Stimulated activated CD8-positive, alpha-beta memory T cell treated with anti-CD3 and anti-CD28 coated beads, Interleukin-7, amount 100 ng/mL, for 4 hours (primary cell): ENCODE measurements at regions not wholly inside any gene's neighbourhood (a gene's known extent, or its start where the extent isn't known, plus 50 kb on each side); places are given as distances from the start of the nearest gene placed in this dataset.
"Not testable (repeated sequence)": the region's sequence is repeated elsewhere in the genome, so short reads cannot be mapped to it uniquely, and the experiment has no call there.

ENCODE experiments used
- DNase-seq, 2 donors: peaks; one replicate each; pipeline ENCODE4 v3.0.0-alpha.2; 2020; ENCODE audit warnings: low read depth in 2 of 2

DNA sequence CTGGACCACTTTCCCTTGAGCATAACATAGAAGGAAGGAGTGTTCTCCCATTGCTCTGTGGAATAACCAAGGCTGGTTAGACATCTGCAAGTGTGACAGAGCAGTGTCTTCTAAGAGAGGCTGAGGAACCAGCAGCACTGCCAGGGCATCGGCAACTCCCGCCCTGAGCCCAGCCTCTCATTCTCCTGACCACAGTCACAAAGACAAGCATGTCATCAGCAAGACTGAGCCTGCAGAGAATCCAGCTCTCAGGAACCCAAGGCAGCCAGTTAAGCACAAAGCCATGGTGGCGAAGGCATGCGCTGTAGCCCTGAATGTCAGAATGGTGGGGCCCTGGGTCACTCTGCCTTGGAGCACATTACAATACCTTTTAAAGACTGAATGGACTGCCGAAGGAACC, 253.9 kb downstream of the AGTPBP1 start:
- DNase-seq = no peak

DNA sequence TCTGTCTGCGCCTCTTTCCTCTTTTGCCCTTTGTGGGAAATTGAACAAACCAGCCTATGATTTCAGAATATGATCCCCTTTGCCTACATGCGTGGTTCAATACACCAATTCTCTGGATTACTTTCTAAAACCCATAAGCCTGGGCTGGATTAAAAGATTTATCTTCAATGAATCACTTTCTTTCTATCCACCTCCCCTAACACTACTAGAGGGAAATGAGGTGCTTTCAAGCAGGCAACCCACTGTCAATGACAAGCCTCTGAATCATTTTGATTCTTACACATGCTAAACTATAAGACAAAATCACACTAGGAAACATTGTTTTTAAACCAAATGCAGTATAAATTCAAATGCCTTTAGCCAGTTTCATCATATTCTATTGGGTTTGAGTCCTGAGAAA, 257.5 kb downstream of the AGTPBP1 start:
- no peak for DNase-seq

DNA sequence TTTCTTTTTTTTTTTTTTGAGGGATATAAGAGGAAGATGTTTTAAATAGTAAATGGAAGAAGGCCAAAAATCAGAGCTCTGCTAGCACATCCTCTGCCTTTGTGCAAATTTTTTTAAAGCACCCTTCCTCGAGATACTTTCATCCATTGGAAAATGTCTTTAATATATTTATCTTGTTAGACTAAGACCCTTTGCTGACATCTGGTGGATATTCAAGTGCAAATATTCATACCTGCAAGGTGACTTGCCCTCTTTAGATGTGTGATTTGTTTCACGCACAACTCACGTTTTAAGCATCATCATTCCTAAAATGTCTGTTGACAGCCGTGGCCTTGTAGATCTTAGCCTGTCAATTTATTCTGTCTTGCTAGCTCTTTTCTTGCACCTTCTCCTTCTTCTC, 258.5 kb downstream of the AGTPBP1 start:
- no peak for DNase-seq

DNA sequence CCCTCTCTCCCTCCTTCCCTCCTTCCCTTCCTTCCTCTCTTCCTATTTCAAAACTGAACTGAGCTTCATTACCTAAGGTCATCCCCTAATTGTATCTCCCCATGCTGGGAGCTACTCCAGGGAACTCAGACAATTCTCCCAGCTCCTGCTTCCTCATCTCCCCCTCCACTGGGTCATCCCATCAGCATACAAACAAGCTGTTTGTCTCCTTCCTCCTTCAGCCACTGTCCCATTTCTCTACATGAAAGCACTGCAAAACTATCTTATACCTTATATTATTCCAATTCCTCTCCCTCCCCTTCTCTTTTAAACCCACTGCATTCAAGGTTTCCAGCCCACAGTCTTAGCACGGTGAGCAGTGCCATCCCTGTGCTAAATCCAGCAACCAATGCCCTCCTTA, 262.4 kb downstream of the AGTPBP1 start:
- no peak for DNase-seq

DNA sequence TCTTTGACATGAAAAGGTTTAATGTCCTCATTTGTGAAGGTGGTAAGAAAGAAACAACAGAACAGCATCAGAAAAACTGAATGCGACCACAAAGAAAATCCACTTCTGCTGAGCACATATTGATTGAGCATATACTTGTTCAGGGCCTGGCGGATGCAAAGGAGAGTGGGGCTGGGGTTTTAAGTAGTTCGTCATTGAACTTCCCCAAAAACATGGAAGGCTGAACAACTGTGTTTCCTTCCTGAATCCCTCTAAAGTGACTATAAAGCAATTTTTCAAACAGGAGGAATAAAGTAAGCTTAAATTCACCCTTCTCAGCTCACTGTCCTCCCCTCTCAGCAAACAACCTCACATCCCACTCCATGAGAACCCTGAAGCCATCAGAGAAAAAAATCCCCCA, 262.9 kb downstream of the AGTPBP1 start:
- no peak for DNase-seq

DNA sequence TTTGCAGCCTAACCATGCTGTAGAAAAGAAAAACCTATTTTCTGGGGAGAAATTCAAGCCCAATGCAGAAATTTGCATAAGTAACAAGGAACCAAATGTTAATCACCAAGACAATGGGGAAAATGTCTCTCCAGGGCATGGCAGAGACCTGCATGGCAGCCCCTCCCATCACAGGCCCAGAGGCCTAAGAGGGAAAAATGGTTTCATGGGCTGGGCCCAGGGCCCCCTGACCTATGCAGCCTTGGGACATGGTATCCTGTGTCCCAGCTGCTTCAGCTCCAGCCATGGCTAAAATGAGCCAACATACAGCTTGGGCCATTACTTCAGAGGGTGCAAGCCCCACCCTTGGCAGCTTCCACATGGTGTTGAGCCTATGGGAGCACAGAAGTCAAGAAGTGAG, 266.9 kb downstream of the AGTPBP1 start:
- DNase-seq = not testable (repeated sequence)

DNA sequence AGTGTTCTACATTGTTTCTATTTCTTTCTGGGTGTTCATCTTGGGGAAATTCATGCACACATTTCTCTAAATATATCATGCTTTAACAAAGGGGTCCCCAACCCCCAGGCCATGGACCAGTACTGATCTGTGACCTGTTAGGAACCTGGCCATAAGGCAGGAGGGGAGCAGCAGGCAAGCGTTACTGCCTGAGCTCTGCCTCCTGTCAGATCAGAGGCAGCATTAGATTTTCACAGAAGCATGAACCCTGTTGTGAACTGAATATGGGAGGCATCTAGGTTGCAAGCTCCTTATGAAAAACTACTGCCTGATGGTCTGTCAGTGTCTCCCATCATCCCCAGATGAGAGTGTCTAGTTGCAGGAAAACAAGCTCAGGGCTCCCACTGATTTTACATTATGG, 270.0 kb downstream of the AGTPBP1 start:
- DNase-seq = no peak

DNA sequence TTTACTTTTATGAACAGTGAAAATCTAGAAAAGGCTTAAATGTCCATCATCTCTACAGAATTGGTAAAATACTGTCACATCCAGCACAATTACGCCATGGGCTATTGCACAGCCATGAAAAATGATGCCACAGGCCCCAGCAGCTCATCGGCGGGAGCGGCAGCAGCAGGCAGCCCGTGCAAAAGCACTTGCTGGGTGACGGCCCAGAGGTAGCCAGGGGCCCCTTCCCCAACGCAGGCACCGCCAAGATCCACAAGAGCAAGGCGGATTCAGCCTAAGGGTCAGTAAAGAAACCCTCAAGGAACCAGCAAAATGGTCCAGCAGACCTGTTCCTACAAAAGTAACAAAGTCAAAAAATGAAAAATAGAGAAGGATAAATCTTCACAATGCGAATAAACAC, 272.7 kb downstream of the AGTPBP1 start:
- DNase-seq = no peak

DNA sequence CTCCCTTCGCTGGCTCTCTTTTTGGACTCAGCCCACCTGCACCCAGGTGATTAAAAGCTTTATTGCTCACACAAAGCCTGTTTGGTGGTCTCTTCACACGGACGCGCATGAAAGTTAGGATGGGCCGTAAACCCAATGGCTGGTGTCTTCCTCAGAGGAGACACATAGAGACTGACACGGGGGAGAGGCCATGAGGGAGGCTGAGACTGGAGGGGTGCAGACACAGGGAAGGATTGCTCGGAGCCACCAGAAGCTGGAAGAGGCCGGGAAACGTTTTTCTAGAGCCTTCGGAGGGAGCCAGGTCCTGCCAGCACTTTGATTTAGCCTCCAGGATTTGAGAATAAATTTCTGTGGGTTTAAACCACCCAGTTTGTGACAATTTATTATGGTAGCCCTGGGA, 274.9 kb downstream of the AGTPBP1 start:
- no peak for DNase-seq

DNA sequence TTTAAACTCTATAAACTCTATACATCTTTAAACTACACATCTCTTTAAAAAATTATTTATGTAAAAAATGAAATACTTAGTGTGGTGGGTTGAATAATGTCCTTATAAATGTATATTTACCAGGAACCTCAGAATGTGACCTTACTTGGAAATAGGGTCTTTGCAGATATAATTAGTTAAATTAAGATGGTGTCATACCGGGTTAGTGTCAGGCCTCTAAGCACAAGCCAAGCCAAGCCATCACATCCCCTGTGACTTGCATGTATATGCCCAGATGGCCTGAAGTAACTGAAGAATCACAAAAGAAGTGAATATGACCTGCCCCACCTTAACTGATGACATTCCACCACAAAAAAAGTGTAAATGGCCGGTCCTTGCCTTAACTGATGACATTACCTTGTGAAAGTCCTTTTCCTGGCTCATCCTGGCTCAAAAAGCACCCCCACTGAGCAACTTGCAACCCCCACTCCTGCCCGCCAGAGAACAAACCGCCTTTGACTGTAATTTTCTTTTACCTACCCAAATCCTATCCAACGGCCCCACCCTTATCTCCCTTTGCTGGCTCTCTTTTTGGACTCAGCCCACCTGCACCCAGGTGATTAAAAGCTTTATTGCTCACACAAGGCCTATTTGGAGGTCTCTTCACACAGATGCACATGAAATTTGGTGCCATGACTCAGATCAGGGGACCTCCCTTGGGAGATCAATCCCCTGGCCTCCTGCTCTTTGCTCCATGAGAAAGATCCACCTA, 283.5 kb downstream of the AGTPBP1 start:
- not testable (repeated sequence) for DNase-seq

DNA sequence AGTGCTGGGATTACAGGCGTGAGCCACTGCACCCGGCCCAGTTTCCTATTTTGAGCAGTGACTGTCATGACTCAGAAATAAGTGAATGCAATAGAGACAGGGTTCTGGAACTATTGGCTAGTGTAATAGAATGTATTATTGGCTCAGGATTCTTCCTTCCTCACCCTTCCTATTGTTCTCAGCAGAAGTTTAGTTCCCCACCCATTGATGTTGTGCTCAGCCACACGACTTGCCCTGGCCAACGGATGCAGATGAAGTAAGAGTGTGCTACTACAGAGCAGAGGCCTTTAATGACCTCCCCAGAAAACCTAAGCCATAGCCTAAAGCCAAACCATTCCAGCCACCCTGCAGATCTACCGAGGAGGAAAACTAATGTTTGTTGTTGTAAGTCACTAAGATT, 287.9 kb downstream of the AGTPBP1 start:
- no peak for DNase-seq

DNA sequence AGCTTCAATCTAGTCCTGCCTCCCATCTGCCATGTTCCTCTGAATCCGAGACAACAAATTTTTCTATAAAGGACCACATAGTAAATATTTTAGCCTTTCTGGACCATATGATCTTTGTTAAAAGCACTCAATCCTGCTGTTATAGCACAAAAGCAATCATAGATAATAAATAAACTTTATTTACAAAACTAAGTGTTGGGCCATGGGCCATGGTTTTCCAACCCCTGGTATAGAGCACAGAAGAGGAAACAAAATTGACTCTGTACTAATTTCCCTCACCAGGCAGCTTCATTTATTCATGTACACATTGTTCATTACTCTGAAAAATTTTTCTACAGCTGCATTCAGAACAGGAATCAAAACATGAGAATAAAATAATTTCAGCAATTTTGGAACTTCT, 288.9 kb downstream of the AGTPBP1 start:
- no peak for DNase-seq

DNA sequence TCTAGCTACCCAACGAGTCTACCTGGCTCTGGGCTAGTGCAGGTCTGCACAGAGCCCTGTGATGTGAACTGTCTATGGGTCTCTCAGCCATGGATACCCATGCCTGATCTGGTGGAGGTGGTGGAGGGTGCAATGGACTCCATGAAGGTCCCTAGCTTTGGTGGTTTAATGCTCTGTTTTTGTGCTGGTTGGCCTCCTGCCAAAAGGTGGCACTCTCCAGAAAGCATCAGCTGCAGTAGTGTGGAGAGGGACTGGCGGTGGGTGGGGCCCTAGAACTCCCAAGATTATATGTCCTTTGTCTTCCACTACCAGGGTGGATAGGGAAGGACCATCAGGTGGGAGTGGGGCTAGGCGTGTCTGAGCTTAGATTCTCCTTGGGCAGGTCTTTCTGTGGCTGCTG, 290.1 kb downstream of the AGTPBP1 start:
- DNase-seq = no peak

DNA sequence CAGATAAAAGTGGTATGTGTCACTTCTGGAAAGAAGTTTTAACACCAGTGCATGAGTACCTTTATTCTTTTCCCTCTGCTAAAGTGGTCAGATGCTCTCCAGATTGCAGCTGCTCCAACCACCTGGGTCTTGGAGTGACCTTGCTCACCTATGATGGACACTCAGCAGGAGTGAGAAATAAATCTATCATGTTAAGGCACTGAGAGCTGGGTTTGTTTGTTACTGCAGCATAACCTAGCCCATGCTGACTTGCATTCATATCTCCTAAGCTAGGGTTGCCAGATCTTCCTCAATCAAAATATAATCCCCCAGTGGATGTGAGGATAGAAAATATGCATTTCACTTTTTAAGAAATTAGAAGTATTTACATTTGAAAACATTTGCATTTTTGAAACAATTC, 295.9 kb downstream of the AGTPBP1 start:
- DNase-seq = no peak

DNA sequence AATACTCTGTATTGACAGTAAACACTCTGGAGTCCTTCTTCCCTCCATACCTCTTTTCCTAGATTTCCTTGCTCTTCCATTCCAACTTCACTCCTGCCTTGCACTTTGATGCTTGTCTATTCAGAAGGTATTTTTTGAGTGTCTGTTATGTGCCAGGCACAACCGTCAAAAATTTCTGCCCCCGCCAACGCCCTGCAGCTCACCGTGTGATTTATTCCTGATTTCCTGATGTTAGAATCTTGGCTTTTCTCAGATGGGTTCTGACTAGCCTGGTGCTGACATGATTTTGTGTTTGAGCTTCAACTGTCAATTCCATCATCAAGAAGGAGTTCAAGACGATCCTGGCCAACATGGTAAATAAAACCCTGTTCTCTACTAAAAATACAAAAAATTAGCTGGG, 297.5 kb downstream of the AGTPBP1 start:
- no peak for DNase-seq

DNA sequence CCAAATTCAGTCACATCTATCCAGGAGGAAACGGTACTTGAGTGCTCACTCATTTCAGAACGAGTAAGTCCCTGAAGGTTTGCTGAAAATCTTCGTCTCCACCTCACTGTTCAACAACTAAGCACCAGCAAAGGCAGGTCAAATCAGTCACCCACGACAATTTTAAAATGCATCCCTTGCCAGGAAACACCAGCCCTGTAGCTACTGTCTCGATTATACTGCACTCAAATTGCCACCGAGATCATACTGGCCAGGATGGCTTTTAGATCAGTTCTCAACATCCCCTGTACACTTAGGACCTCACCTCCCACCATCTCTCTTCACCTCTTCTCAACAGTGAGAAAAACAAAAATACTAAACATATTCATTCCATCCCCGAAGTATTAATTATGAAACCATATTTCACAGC, 298.6 kb downstream of the AGTPBP1 start:
- no peak for DNase-seq

DNA sequence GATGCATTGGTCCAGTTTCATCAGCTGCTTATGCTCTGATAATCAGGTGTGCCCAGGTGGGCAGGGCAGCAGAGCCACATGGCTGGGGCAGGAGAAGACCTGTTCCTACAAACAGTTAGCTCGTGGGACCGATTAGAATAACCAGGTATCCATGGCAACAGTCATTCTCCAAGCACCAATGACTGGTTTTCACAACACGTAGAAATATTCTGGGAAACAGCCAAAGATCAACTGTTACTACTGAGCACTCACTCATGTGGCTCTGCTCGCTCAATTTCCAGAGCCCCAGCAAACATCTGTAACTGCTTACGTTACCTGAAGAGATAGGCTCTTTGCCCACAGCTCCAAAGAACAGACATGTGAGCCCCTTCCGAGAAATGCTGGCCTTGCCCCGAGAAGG, 302.0 kb downstream of the AGTPBP1 start:
- DNase-seq = no peak

DNA sequence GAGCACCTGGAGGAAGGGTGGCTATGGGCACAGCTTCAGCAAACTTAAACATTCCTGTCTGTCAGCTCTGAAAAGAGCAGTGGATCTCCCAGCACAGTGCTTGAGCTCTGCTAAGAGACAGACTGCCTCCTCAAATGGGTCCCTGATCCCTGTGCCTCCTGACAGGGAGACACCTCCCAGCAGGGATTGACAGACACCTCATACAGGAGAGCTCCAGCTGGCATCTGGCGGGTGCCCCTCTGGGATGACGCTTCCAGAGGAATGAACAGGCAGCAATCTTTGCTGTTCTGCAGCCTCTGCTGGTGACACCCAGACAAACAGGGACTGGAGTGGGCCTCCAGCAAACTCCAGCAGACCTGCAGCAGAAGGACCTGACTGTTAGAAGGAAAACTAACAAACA, 307.8 kb downstream of the AGTPBP1 start:
- not testable (repeated sequence) for DNase-seq

DNA sequence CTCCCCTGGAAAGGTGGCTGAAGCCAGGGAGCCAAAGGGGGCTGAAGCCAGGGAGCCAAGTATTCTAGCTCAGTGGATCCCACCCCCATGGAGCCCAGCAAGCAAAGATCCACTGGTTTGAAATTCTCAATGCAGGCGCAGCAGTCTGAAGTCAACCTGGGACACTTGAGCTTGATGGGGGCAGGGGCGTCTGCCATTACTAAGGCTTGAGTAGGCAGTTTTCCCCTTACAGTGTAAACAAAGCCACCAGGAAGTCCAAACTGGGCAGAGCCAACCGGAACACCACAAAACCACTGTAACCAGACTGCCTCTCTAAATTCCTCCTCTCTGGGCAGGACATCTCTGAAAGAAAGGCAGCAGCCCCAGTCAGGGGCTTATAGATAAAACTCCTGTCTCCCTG, 308.2 kb downstream of the AGTPBP1 start:
- DNase-seq = not testable (repeated sequence)

DNA sequence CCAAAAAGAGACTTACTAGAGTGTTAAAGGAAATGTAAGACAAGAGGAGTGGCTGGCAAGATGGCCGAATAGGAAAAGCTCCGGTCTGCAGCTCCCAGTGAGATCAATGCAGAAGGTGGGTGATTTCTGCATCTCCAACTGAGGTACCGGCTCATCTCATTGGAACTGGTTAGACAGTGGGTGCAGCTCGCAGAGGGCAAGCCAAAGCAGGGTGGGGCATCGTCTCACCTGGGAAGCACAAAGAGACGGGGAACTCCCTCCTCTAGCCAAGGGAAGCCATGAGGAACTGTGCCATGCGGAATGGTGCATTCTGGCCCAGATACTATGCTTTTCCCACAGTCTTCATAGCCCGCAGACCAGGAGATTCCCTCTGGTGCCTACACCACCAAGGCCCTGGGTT, 308.7 kb downstream of the AGTPBP1 start:
- DNase-seq = no peak

DNA sequence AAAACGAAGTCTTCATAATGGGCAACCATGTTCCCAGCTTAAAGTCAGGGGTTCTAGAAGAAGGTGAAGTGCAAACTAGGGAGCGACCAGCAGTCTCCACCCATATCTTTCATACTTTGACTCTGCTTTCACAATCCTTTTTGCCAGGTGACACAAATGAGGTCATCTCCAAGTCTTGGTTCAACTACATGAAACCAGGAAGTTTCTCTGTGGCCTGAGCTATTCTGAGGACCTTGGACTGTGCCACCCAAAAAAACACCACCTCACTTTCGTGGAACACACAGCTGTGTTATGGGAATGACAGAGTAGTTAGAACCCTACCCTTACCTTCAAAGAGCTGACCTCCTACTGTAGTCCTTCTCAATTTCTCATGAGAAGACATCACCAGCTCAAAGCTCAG, 309.2 kb downstream of the AGTPBP1 start:
- no peak for DNase-seq

DNA sequence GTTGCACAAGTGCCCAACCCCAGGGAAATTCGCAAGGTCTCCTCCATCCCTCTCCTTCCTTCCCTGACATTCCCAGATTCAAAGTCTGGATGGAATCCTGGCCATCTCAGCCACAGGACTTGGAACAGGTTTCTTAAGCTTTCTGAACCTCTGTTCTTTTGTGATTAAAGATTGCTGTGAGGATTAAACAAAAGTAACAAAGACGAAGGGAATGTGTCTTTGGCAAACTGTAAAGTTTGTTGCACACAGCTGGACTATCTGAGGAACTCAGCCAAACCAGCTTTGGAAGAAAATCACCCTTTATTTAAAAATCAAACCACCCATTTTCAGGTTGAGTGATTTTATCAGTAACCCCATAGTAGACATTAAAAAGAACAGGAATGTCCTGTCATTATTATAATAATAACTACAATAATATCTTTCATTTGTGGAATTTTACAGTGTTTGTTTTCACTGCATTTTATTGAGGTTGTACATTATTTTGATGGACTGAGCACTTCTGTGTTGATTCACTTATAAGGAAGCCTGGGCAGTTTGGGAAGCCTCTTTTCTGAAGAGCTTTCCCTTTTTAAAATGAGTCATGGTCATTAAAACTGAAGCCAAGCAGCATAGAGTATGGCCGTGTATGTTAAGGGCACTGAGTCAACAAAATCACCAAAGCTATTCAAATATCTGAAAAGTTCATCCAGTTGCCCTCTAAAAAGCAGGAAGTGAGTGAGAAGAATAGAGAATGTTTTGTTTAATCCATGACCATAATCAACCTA, 310.2 kb downstream of the AGTPBP1 start:
- DNase-seq = no peak

DNA sequence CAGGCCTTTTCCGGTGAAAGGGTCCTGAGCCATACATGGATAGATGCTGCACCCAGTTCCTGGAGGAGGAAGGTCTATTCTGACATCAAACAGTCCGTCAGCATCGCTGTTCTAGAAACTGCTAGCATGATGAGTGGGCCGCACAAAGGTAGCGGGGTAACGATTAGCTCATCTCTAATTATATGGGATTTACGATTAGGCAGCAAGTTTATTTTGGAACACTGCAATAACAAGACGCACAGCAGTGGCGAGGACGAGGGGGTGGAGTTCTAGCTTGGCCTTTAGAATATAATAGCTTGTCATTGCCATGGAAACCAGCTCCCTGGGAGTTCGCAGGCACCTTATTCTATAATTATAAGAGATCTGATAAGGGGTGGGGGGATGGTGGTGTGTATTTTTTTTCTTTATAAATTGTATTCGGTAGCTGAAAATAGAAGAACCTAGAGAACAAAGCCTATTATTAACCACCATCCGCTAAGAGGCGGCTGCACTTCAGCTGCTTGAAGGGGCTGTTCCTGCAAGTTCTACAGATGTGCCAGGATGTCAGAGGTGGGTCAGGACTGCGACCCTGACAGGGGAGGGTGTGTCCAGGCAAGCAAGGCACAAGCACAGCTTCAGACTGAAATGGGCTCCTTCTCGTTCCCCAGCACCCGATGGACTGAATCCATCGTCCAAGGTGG, 311.0 kb downstream of the AGTPBP1 start:
- DNase-seq = no peak
